Neuronal stem cell (in vitro differentiated cells): ENCODE measurements at regions not wholly inside any gene's neighbourhood (a gene's known extent, or its start where the extent isn't known, plus 50 kb on each side); places are given as distances from the start of the nearest gene placed in this dataset.
"Not testable (repeated sequence)": the region's sequence is repeated elsewhere in the genome, so short reads cannot be mapped to it uniquely, and the experiment has no call there.

Experiments
- DNase-seq: peaks from one replicate; pipeline ENCODE4 v3.0.0-alpha.2; 2013; ENCODE audit warnings: low spot score
- H2AFZ ChIP-seq: one replicate; pipeline ENCODE4 v1.6.1; 2013; ENCODE audit warnings: mild to moderate bottlenecking, low read length, inconsistent platforms
- H2AK5ac ChIP-seq: 2 replicates; pipeline ENCODE4 v1.6.1; 2013; ENCODE audit warnings: low read depth, mild to moderate bottlenecking, inconsistent platforms, low read length, moderate library complexity, mixed read lengths
- H2BK120ac ChIP-seq: 2 replicates; pipeline ENCODE4 v1.6.1; 2013; ENCODE audit warnings: low read depth, mild to moderate bottlenecking, inconsistent platforms, low read length, moderate library complexity, mixed read lengths
- H2BK12ac ChIP-seq: one replicate; pipeline ENCODE4 v1.6.1; 2013; ENCODE audit warnings: low read length, inconsistent platforms
- H2BK15ac ChIP-seq: 2 replicates; pipeline ENCODE4 v1.6.1; 2013; ENCODE audit warnings: mild to moderate bottlenecking, low read length, inconsistent platforms, mixed read lengths
- H2BK5ac ChIP-seq: one replicate; pipeline ENCODE4 v1.6.1; 2013; ENCODE audit warnings: inconsistent platforms, mild to moderate bottlenecking, low read length, moderate library complexity
- H3K14ac ChIP-seq: one replicate; pipeline ENCODE4 v1.6.1; 2013; ENCODE audit warnings: low read length, inconsistent platforms
- H3K18ac ChIP-seq: 2 replicates; pipeline ENCODE4 v1.6.1; 2013; ENCODE audit warnings: low read length, inconsistent platforms
- H3K23ac ChIP-seq: 2 replicates; pipeline ENCODE4 v1.6.1; 2013; ENCODE audit warnings: low read depth, mild to moderate bottlenecking, mixed read lengths, low read length, inconsistent platforms; ENCODE audit not compliant: poor library complexity
- H3K27ac ChIP-seq: replicated peaks from 3 replicates; pipeline ENCODE4 v1.5.1; 2013; ENCODE audit warnings: low read length, inconsistent platforms
- H3K27me3 ChIP-seq, 3 experiments: 2 replicates each; pipeline ENCODE4 v1.6.1; 2013; ENCODE audit warnings: low read length in 3 of 3, mild to moderate bottlenecking in 2 of 3, inconsistent platforms in 1 of 3, low read depth in 1 of 3, mixed read lengths in 1 of 3, moderate library complexity in 1 of 3; ENCODE audit not compliant: control insufficient read depth in 3 of 3, insufficient read depth in 3 of 3
- H3K36me3 ChIP-seq, 2 donors: replicated peaks in 1 of 2; 2 replicates each; pipeline ENCODE4 v1.6.1; 2013; ENCODE audit warnings: low read length in 2 of 2; ENCODE audit not compliant: control insufficient read depth in 2 of 2, insufficient read depth in 2 of 2
- H3K4ac ChIP-seq: 2 replicates; pipeline ENCODE4 v1.6.1; 2013; ENCODE audit warnings: inconsistent platforms, mild to moderate bottlenecking, low read length, moderate library complexity
- H3K4me1 ChIP-seq, 2 donors: 1 replicate in 1 of 2; 2 replicates in 1 of 2; pipeline ENCODE4 v1.6.1; 2013; ENCODE audit warnings: low read length in 2 of 2, low read depth in 1 of 2; ENCODE audit not compliant: control insufficient read depth in 2 of 2, insufficient read depth in 1 of 2
- H3K4me2 ChIP-seq: one replicate; pipeline ENCODE4 v1.6.1; 2013; ENCODE audit warnings: mild to moderate bottlenecking, low read length, inconsistent platforms; ENCODE audit not compliant: insufficient read depth, poor library complexity, severe bottlenecking
- H3K4me3 ChIP-seq, 2 donors: 2 replicates each; pipeline ENCODE4 v1.5.1; 2013; ENCODE audit warnings: low read length in 2 of 2, mild to moderate bottlenecking in 2 of 2, inconsistent platforms in 1 of 2, moderate library complexity in 1 of 2
- H3K79me1 ChIP-seq: one replicate; pipeline ENCODE4 v1.6.1; 2013; ENCODE audit warnings: low read depth, mild to moderate bottlenecking, inconsistent platforms, low read length, moderate library complexity
- H3K9ac ChIP-seq: one replicate; pipeline ENCODE4 v1.6.1; 2013; ENCODE audit warnings: mild to moderate bottlenecking, low read depth, low read length, inconsistent platforms; ENCODE audit not compliant: poor library complexity
- H3K9me3 ChIP-seq, 2 donors: replicated peaks in 1 of 2; 2 replicates each; pipeline versions ENCODE3 to v1.6.1; 2013; ENCODE audit warnings: low read length in 2 of 2, mild to moderate bottlenecking in 2 of 2, inconsistent platforms in 1 of 2, low read depth in 1 of 2, mixed read lengths in 1 of 2, moderate library complexity in 1 of 2; ENCODE audit not compliant: control insufficient read depth in 2 of 2, insufficient read depth in 1 of 2
- H4K8ac ChIP-seq: one replicate; pipeline ENCODE4 v1.6.1; 2013; ENCODE audit warnings: low read depth, mild to moderate bottlenecking, inconsistent platforms, low read length, moderate library complexity
- H4K91ac ChIP-seq: one replicate; pipeline ENCODE4 v1.6.1; 2013; ENCODE audit warnings: low read length, low read depth, mild to moderate bottlenecking, inconsistent platforms; ENCODE audit not compliant: poor library complexity
- WGBS, 2 donors: extraction: QIAGEN DNeasy Blood & Tissue Kit; methylation state at CpG; one replicate each; pipeline ENCODE4 v1.1.7; 2013; ENCODE audit warnings: missing lambda C conversion rate in 2 of 2, mixed read lengths in 1 of 2; ENCODE audit not compliant: insufficient read length in 2 of 2, insufficient replicate concordance in 1 of 2; ENCODE audit errors: extremely low coverage in 2 of 2; 5-methylcytosine and 5-hydroxymethylcytosine counted together

GRCh38 chr2:869357-869871 lies 81.2 kb upstream of the SNTG2 start:
- Histone ChIP-seq H3K23ac (no peak overlapping the region), H3K4me1 (peaks cover 0 to 4% of the 10 kb centered on the region in 2 donors), H4K8ac (no peak overlapping the region), H3K27me3 (no peaks in the 10 kb centered on the region), H2AK5ac (no peak overlapping the region), H3K9me3 (no peaks in the 10 kb centered on the region), H3K18ac (no peak overlapping the region), H3K4me2 (no peak overlapping the region), H3K36me3 (no peaks in the 10 kb centered on the region), H3K27ac (no peak overlapping the region), H3K79me1 (peaks cover 1% of the 10 kb centered on the region), H3K14ac (no peak overlapping the region), H3K4ac (no peak overlapping the region), H2BK15ac (no peak overlapping the region), H2BK120ac (no peak overlapping the region), H2BK5ac (no peak overlapping the region), H4K91ac (no peak overlapping the region), H3K9ac (no peak overlapping the region), H3K4me3 (no peak overlapping the region), H2BK12ac (no peak overlapping the region), H2AFZ (no peak overlapping the region)
- no peak for DNase-seq
- no CpG with 5 or more reads among the region's 16 CpGs for WGBS, 2 donors

- not testable (repeated sequence) for H3K79me1 ChIP-seq, DNase-seq, H3K27me3 ChIP-seq, H3K4me1 ChIP-seq, H2AFZ ChIP-seq, H3K4me3 ChIP-seq, H3K23ac ChIP-seq, H4K8ac ChIP-seq, H3K9ac ChIP-seq, H2BK5ac ChIP-seq, H4K91ac ChIP-seq, H2BK15ac ChIP-seq, H2AK5ac ChIP-seq, H2BK120ac ChIP-seq, H3K4me2 ChIP-seq, H2BK12ac ChIP-seq, H3K9me3 ChIP-seq, H3K18ac ChIP-seq, H3K27ac ChIP-seq, H3K4ac ChIP-seq, H3K36me3 ChIP-seq
- WGBS, 2 donors: no CpG with 5 or more reads among the region's 51 CpGs
- H3K14ac ChIP-seq: peak overlapping the region; percentile 49
Measured at GRCh38 chr2:868857-869256, 81.8 kb upstream of the SNTG2 start.

DNA sequence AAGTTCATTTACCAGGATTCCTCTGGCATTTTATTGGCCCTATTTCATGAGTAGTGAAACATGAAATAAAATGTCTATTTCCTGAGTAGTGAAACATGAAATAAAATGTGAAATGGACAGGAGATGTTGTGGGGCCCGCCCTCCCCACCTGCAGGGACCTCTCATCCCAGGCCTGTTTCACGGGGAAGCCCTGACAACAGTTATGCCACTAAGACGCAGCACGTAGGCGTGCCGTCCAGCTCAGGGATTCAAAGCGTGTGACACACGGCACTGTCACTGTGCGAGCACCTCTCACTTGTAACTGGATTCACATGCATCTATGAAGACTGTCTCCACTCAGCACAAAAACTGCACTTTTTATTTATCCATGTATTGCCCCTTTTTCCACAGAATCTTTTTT lies 83.4 kb upstream of the SNTG2 start:
- WGBS, 2 donors: no CpG with 5 or more reads among the region's 9 CpGs
- H3K23ac ChIP-seq: no peak overlapping the region
- no peak overlapping the region for H4K91ac ChIP-seq
- peaks cover 0 to 4% of the 10 kb centered on the region in 2 donors for H3K4me1 ChIP-seq
- no peak overlapping the region for H3K4me3 ChIP-seq
- DNase-seq: no peak
- H3K18ac ChIP-seq: no peak overlapping the region
- no peak overlapping the region for H2BK120ac ChIP-seq
- H3K4ac ChIP-seq: no peak overlapping the region
- no peak overlapping the region for H2AFZ ChIP-seq
- H2AK5ac ChIP-seq: no peak overlapping the region
- H4K8ac ChIP-seq: no peak overlapping the region
- H3K14ac ChIP-seq: no peak overlapping the region
- no peak overlapping the region for H2BK15ac ChIP-seq
- H3K79me1 ChIP-seq: peaks cover 1% of the 10 kb centered on the region
- no peak overlapping the region for H3K9ac ChIP-seq
- H2BK12ac ChIP-seq: no peak overlapping the region
- no peak overlapping the region for H3K4me2 ChIP-seq
- no peak overlapping the region for H3K27ac ChIP-seq
- no peaks in the 10 kb centered on the region for H3K9me3 ChIP-seq
- no peak overlapping the region for H2BK5ac ChIP-seq
- H3K27me3 ChIP-seq: no peaks in the 10 kb centered on the region
- H3K36me3 ChIP-seq: no peaks in the 10 kb centered on the region

- Histone ChIP-seq H2BK15ac (no peak overlapping the region), H3K27me3 (no peaks in the 10 kb centered on the region), H2AFZ (no peak overlapping the region), H3K18ac (peak overlapping the region; percentile 72), H3K27ac (no peak overlapping the region), H3K14ac (no peak overlapping the region), H3K9ac (no peak overlapping the region), H3K23ac (no peak overlapping the region), H4K8ac (no peak overlapping the region), H2BK120ac (no peak overlapping the region), H3K36me3 (no peaks in the 10 kb centered on the region), H3K4me3 (no peak overlapping the region), H3K9me3 (no peaks in the 10 kb centered on the region), H2BK5ac (no peak overlapping the region), H3K4me2 (no peak overlapping the region), H3K79me1 (peaks cover 1% of the 10 kb centered on the region), H3K4ac (no peak overlapping the region), H2BK12ac (no peak overlapping the region), H3K4me1 (peaks cover 0 to 6% of the 10 kb centered on the region in 2 donors), H2AK5ac (no peak overlapping the region), H4K91ac (no peak overlapping the region)
- DNase-seq: no peak
- WGBS, 2 donors: no CpG with 5 or more reads among the region's 6 CpGs
Measured at GRCh38 chr2:866887-867286, 83.8 kb upstream of the SNTG2 start.
